ENCODE measurements at regions not wholly inside any gene's neighbourhood (a gene's known extent, or its start where the extent isn't known, plus 50 kb on each side); places are given as distances from the start of the nearest gene placed in this dataset.

DNA sequence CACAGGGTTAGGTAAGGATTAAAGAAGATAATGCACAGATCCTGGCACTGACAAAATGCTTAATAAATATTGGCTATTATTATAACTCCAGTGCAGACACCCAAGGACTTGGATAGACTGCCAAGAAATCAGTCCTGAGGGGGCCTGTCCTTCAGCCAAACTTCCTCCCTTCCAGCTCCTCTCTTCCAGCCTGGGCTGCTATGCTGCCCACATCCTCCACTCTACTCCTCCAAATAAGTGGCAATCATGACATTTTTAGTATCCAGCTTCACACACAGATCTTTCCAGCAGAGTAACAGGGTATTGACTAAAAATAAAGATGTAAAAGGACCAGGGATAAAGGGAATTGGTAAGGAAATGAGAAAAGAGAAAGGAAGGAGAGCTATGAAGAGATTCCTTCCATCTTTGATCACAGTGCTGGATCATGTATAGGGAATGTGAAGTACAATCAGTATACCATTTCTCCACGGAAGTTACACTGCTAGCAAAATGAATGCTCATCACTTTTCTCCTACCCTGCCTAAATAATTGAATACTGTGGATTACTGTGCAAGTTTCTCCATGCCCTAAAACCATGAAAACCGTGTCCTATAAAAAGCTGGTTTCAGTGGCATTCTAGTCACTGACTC lies 136.0 kb upstream of the OSMR start:
- TF ChIP-seq EZH2 (IDR thresholded peaks at IDR 0.05; ENCODE audit: insufficient read depth, poor library complexity, severe bottlenecking) (no peak), EZH2phosphoT487 (IDR thresholded peaks at IDR 0.05; ENCODE audit: insufficient read depth, low read depth) (no peak)
